ENCODE measurements at regions not wholly inside any gene's neighbourhood (a gene's known extent, or its start where the extent isn't known, plus 50 kb on each side); places are given as distances from the start of the nearest gene placed in this dataset.
"Not testable (repeated sequence)": the region's sequence is repeated elsewhere in the genome, so short reads cannot be mapped to it uniquely, and the experiment has no call there.

- DNase-seq, result no peak
Measured at GRCh38 chr13:78133511-78133910, 214.9 kb upstream of the EDNRB start.

DNA sequence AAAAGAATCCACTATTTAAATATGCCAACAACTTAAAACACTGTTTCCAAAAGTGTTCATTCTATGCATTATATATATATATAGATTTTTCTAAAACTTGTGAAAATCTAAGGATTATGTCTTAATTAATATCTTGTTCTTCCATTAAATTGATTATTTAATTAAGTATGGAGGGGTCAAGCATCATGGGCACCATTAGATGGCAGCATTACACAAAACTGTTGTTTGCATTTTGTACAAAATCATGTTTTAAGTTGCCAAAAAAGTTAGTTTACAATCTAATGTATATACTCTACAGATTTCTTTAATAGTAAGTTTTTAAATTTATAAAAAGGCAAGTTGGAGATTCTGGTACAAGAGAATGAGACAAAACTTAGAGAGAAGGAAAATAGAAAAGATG, 213.2 kb upstream of the EDNRB start:
- DNase-seq, result no peak

DNA sequence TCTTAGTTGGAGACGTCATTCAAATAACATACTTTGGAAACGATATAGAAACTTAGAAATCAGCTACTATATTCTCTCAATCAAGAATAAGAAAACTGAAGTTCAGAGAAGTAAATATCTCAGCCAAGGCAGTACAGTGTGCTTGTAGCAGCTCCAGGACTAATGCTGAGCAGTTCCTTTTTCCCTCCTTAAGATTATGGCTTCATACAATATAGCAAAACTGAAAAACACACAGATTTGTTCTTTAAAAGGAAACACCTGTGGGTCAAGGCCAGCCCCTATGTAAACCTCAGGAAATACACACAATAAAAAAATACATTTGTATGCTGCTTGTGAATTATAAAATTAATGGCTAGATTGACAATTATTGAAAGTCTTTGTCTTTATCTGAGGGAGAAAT, 212.7 kb upstream of the EDNRB start:
- DNase-seq, result no peak

- no peak for DNase-seq
Measured at GRCh38 chr13:78129823-78130222, 211.2 kb upstream of the EDNRB start.

DNA sequence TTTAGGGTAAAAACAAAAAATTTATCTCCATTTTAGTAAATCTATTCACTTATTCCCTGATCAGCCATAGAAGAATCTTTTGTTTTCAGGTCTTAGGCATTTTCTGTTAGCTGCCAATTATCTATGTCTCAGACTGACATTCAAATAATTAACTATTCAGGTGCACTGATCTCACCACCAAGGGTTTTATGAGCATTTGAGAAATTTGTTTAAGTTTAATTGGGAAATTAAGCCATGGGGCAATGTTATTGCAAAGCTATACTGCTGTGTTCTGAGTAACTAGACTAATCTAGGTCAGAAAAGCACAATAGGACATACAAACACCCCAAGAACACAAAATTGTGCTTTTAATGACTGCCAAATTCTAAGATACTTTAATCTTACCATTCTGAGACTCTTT, 210.7 kb upstream of the EDNRB start:
- DNase-seq, result no peak

DNA sequence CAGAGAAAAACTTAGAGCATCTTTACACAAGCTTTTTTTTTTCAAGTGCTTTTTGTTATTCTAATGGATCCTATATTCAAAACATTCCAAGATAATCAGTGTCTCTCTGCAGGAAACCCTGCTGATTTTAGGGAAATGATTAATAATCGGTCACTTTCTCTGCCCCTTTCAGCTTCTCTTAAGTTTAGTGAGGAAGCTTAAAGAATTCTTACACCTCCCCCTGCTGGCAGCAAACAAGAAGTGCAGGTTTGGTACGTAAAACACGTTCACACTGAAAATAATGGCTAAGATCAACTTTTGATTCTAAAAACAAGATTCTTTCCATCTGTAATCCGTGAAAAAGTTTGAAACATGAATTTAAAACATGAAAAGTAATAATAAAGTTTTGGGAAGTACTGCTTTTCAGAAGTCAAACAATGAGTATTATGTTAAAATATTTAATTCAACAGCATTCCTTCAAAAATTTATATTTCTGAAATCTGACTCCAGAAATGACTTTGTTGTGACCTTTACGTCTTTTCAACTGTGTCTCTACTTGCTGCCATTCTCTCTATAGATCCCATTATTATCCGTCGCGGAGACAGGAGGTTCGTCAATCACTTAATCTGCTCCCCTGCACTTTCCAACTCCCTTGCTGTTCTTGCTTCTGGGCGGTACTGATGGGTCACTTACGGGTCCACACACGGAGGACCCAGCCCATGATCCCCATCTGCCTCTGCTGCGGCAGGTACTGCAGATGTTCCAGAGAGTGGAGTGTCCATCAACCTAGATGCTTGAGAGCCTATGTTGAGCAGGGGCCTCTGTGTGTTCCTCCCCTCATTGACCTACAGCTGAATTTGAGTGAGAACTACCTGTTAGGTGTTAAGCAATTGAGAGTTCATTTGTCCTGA, 203.1 kb upstream of the EDNRB start:
- DNase-seq, result no peak

DNA sequence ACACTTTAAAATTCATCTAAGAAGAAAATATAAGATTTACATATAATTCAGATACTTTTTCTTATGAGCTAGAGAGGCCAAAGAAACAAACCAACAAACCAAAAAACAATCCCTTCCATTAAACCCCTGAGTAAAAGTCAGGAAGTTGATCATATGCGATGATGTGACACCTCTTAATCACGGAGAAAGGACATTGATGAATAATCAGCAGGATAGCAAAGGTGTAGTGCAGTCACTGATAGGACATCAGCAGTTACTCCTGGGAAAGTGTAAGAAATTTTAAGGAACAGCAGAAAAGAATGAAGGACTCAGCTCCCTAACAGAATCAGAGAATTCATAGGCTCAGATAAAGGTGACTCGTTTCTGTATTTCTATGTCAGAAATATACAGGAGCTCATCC, 202.4 kb upstream of the EDNRB start:
- no peak for DNase-seq

- DNase-seq, result not testable (repeated sequence)
Measured at GRCh38 chr13:78120144-78120543, 201.5 kb upstream of the EDNRB start.

GRCh38 chr13:78117070-78117469, 198.4 kb upstream of the EDNRB start:
- DNase-seq, result not testable (repeated sequence)

DNA sequence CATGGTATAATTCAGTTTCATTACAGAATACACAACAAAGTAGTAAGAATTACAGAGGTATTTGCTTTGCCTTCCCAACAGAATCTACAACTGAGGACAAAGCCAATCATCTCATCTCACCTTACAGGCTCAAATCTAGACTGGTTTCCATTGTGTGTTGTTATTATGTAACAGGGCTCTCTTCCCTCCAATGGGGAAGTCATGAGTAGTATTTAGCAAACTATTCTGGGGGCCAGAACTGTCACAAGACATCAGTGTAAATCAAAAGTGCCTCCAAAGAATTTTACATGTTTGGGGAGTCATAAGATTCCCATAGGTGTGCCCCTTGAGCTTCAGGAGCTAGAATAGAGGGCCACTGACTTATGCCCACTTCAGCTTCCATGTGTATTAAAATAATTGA, 187.0 kb upstream of the EDNRB start:
- DNase-seq, result no peak

GRCh38 chr13:78103936-78104335, 185.3 kb upstream of the EDNRB start:
- DNase-seq, result no peak

DNA sequence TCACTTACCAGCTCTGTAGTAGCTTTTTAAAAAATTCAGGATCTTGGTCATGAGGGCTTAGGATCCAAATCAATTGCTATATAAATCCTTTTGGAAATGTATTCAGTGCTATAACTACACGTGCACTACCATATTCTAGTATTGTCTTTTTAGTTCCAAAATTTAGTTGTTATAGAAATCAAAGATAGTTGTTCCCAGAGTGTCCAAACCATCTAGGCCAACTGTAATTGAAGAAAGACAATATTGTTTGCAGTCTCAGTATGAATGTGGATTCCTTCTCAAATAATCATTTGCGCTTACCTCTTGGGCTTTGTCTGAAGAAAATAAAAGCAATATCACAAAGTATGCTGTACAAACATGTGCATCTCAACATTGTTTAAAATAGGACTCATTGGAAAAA, 184.1 kb upstream of the EDNRB start:
- no peak for DNase-seq

DNA sequence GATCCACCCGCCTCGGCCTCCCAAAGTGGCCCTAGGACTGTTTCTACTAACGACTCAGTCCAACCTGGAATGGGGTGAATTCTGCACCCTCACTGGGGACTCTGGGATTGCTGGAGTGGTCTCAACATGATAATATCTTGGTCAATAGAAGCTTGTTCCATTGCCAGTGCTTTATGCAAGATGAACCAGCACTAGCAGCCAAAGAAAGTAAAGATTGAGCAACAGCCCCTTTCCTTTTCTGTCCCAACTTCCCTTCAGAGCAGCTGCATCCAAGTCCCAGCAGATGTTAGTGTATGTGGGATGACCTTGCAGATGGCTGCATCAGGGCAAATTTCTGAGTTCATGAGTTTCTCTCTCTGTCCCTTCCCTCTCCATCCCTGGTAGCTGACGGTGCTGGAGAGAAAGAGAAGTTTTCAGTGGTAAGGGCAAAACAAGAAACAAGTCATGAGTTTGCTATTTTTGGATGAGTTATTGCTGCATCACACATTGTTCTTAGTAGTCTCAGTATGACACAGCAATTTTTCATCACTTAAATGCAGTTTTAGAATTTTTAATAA, 183.6 kb upstream of the EDNRB start:
- no peak for DNase-seq

- DNase-seq, result no peak
Measured at GRCh38 chr13:78100486-78100885, 181.9 kb upstream of the EDNRB start.

DNA sequence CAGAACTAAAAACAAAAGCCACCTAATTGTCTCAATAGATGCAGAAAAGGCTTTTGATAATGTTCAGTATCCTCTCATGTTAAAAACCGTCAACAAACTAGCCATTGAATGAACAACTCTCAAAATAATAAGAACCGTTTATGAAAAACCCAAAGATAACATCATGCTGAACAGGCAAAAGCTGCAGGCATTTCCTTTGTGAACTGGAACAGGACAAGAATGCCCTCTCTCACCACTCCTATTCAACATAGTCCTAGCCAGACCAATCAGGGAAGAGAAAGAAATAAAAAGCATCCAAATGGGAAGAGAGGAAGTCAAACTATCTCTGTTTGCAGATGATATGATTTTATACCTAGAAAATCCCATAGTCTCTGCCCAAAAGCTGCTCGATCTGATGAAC, 179.6 kb upstream of the EDNRB start:
- DNase-seq, result no peak

- DNase-seq, result no peak
Measured at GRCh38 chr13:78096221-78096620, 177.6 kb upstream of the EDNRB start.

GRCh38 chr13:78087966-78088678, 169.5 kb upstream of the EDNRB start:
- DNase-seq, result no peak

- DNase-seq, result no peak
Measured at GRCh38 chr13:78085434-78086225, 167.0 kb upstream of the EDNRB start.

GRCh38 chr13:78084401-78084800, 165.8 kb upstream of the EDNRB start:
- DNase-seq, result no peak

DNA sequence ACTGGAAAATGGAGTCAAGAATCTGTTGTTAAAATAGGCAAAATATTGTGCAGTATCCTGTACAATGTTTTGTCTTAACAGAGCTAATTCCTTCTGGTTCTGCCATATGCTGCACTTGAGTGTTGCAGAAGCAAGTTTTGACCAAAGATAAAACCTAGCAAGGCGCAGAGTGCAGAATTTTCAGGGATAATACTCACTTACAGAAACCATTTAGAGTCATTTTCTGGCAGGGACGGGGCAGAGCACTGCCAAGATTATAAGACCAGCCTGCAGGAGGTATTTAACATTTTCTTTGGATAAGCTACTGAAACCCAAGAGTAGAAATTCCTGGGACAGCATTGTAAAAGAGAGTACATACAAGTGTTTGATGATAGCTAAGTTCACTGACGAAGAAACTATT, 159.5 kb upstream of the EDNRB start:
- no peak for DNase-seq

DNA sequence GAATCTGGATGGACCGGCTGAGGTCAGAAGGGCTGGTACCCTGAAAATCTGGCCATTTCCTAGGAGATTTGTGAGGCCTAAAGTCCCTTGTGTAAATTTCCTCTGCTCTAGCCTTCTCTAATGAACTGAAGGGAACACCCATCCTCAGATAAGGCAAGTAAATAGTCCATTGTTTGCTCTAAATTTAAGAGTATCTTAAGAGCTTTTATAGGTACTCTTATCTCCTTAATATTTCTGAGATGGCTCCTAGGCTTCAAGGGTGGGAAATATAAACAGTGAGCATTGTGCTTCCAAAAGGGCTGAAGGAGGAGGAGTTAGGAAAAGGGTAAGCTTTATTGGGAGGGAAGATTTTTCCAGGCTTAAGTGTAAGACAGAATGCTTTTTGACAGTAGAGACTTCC, 148.7 kb upstream of the EDNRB start:
- DNase-seq, result no peak

DNA sequence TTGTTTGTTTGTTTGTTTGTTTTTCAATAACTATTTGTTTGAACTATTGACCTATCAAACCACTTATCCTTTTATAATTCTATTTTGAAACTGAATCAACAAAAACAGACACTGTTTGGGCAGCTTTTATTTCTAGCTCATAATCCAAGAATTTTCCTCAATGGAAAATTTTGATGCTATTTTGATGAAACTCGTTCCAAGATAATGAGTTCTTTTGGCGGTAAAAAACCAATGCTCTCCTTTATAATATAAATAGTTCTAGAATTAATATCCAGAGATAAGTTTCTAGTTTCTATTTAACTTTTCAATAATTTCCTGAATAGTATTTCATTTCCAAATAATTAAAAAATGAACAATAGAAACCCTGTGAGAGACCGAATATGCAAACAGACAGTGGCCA, 146.5 kb upstream of the EDNRB start:
- DNase-seq, result no peak

GRCh38 chr13:78061806-78062205, 143.2 kb upstream of the EDNRB start:
- DNase-seq, result no peak
